OCI-LY3 (cell line): ENCODE measurements at regions not wholly inside any gene's neighbourhood (a gene's known extent, or its start where the extent isn't known, plus 50 kb on each side); places are given as distances from the start of the nearest gene placed in this dataset.

Source experiments
- H2AFZ ChIP-seq: fragments of 200-600, 300-600 bp; shearing (Covaris generic); 2 replicates; pipeline ENCODE4 v1.6.0; 2014; ENCODE audit warnings: antibody characterized with exemption, low read depth, low read length
- H3K27ac ChIP-seq: fragments of 200-600, 300-600 bp; sonication (generic); 2 replicates; pipeline ENCODE4 v1.5.1; 2014; ENCODE audit warnings: mild to moderate bottlenecking, low read length, moderate library complexity, mixed read lengths
- H3K27me3 ChIP-seq: fragments of 200-600, 300-600 bp; sonication (generic); 2 replicates; pipeline ENCODE4 v1.6.1; 2014; ENCODE audit warnings: low read depth, low read length, mixed read lengths
- H3K36me3 ChIP-seq: fragments of 200-600, 300-600 bp; sonication (generic); replicated peaks from 2 replicates; pipeline ENCODE3; 2014; ENCODE audit warnings: low read depth, low read length, mixed read lengths
- H3K4me1 ChIP-seq: fragments of 300-600, 200-600 bp; sonication (generic); 2 replicates; pipeline ENCODE4 v1.6.1; 2014; ENCODE audit warnings: low read length, mixed read lengths
- H3K4me2 ChIP-seq: fragments of 200-600, 300-600 bp; sonication (generic); 2 replicates; pipeline ENCODE4 v1.6.1; 2014; ENCODE audit warnings: low read length, mixed read lengths
- H3K4me3 ChIP-seq: fragments of 300-600, 200-600 bp; sonication (generic); 2 replicates; pipeline ENCODE4 v1.5.1; 2014; ENCODE audit warnings: antibody characterized with exemption, mild to moderate bottlenecking, low read length, moderate library complexity
- H3K79me2 ChIP-seq: fragments of 300-600, 200-600 bp; shearing (Covaris generic); 2 replicates; pipeline ENCODE4 v1.6.1; 2014; ENCODE audit warnings: mild to moderate bottlenecking, low read length, mixed read lengths
- H3K9ac ChIP-seq: fragments of 300-600, 200-600 bp; shearing (Covaris generic); 2 replicates; pipeline ENCODE4 v1.6.0; 2014; ENCODE audit warnings: mild to moderate bottlenecking, low read length, moderate library complexity
- H3K9me3 ChIP-seq: fragments of 200-600, 300-600 bp; shearing (Covaris generic); 2 replicates; pipeline ENCODE4 v1.6.1; 2014; ENCODE audit warnings: low read length, mixed read lengths; ENCODE audit not compliant: insufficient read depth
- H4K20me1 ChIP-seq: fragments of 200-600, 300-600 bp; sonication (generic); 2 replicates; pipeline ENCODE4 v1.6.1; 2016; ENCODE audit warnings: low read length, mixed read lengths; ENCODE audit not compliant: insufficient read depth
- EZH2phosphoT487 ChIP-seq: fragments of 200-600 bp; shearing (Covaris generic); IDR thresholded peaks from 2 replicates; pipeline ENCODE4 v1.6.1; 2018; ENCODE audit warnings: antibody characterized with exemption, mixed run types, low read depth
- TF ChIP-seq, protein P1 (sequence below): fragments of 200-600, 300-600 bp; sonication (generic); IDR thresholded peaks from 2 replicates; pipeline ENCODE4 v1.5.1; 2014; ENCODE audit warnings: antibody characterized with exemption, low read length, low read depth

GRCh38 chr4:111946800-111947199 is 198.5 kb upstream of the FAM241A start:
- no peak overlapping the region for H3K27ac ChIP-seq
- H3K4me3 ChIP-seq: no peak overlapping the region
- no peak for TF ChIP-seq EZH2phosphoT487
- TF ChIP-seq, protein P1, sequence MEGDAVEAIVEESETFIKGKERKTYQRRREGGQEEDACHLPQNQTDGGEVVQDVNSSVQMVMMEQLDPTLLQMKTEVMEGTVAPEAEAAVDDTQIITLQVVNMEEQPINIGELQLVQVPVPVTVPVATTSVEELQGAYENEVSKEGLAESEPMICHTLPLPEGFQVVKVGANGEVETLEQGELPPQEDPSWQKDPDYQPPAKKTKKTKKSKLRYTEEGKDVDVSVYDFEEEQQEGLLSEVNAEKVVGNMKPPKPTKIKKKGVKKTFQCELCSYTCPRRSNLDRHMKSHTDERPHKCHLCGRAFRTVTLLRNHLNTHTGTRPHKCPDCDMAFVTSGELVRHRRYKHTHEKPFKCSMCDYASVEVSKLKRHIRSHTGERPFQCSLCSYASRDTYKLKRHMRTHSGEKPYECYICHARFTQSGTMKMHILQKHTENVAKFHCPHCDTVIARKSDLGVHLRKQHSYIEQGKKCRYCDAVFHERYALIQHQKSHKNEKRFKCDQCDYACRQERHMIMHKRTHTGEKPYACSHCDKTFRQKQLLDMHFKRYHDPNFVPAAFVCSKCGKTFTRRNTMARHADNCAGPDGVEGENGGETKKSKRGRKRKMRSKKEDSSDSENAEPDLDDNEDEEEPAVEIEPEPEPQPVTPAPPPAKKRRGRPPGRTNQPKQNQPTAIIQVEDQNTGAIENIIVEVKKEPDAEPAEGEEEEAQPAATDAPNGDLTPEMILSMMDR: no peak
- no peaks in the 10 kb centered on the region for H3K9me3 ChIP-seq
- no peaks in the 10 kb centered on the region for H3K36me3 ChIP-seq
- no peak overlapping the region for H3K9ac ChIP-seq
- no peak overlapping the region for H3K4me2 ChIP-seq
- no peak overlapping the region for H2AFZ ChIP-seq
- H3K4me1 ChIP-seq: peaks cover 8% of the 10 kb centered on the region
- no peaks in the 10 kb centered on the region for H3K79me2 ChIP-seq
- H4K20me1 ChIP-seq: no peaks in the 10 kb centered on the region
- no peaks in the 10 kb centered on the region for H3K27me3 ChIP-seq

GRCh38 chr4:111952688-111953087 is 192.6 kb upstream of the FAM241A start:
- Histone ChIP-seq H3K27me3 (no peaks in the 10 kb centered on the region), H3K27ac (no peak overlapping the region), H3K9me3 (no peaks in the 10 kb centered on the region), H3K4me1 (peaks cover 8% of the 10 kb centered on the region), H3K36me3 (no peaks in the 10 kb centered on the region), H3K4me3 (no peak overlapping the region), H3K9ac (no peak overlapping the region), H3K4me2 (no peak overlapping the region), H4K20me1 (no peaks in the 10 kb centered on the region), H2AFZ (no peak overlapping the region), H3K79me2 (no peaks in the 10 kb centered on the region)
- TF ChIP-seq, protein P1: no peak
- TF ChIP-seq EZH2phosphoT487: no peak

- no peaks in the 10 kb centered on the region for H3K27me3 ChIP-seq
- no peak overlapping the region for H3K9ac ChIP-seq
- H4K20me1 ChIP-seq: no peaks in the 10 kb centered on the region
- H3K36me3 ChIP-seq: no peaks in the 10 kb centered on the region
- H3K4me3 ChIP-seq: no peak overlapping the region
- TF ChIP-seq, protein P1: no peak
- TF ChIP-seq EZH2phosphoT487: no peak
- no peaks in the 10 kb centered on the region for H3K9me3 ChIP-seq
- H3K4me1 ChIP-seq: peaks cover 17% of the 10 kb centered on the region
- H3K4me2 ChIP-seq: no peak overlapping the region
- no peaks in the 10 kb centered on the region for H3K79me2 ChIP-seq
- H3K27ac ChIP-seq: no peak overlapping the region
- no peak overlapping the region for H2AFZ ChIP-seq
Measured at GRCh38 chr4:111954550-111954949, 190.7 kb upstream of the FAM241A start.

GRCh38 chr4:111955001-111955400 is 190.3 kb upstream of the FAM241A start:
- Histone ChIP-seq H4K20me1 (no peaks in the 10 kb centered on the region), H3K27ac (no peak overlapping the region), H3K4me2 (no peak overlapping the region), H3K9me3 (no peaks in the 10 kb centered on the region), H3K4me1 (peaks cover 21% of the 10 kb centered on the region), H3K79me2 (no peaks in the 10 kb centered on the region), H3K36me3 (no peaks in the 10 kb centered on the region), H3K27me3 (no peaks in the 10 kb centered on the region), H3K4me3 (no peak overlapping the region), H2AFZ (no peak overlapping the region), H3K9ac (no peak overlapping the region)
- no peak for TF ChIP-seq EZH2phosphoT487
- TF ChIP-seq, protein P1: no peak
